ENCODE measurements at regions not wholly inside any gene's neighbourhood (a gene's known extent, or its start where the extent isn't known, plus 50 kb on each side); places are given as distances from the start of the nearest gene placed in this dataset.

DNA sequence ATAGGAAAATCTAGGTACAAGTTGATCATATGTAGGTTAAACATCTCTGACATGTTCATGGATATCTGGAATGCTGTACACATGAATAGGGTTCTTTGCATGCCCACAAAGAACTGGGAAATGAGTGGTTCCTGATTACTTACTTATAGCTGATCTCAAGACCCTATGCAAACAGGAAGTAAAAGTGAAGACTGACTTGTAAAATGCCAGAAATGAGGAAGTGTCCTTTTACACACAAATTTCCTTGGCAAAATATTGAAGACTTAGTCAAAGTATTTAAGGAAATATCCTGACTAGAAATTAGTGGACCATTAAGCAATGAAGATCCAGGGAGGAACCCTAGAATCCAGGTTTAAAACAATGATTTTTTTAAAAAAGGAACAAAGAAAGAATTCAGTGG, 203.7 kb upstream of the DLGAP1 start:
- TF ChIP-seq, protein P1, sequence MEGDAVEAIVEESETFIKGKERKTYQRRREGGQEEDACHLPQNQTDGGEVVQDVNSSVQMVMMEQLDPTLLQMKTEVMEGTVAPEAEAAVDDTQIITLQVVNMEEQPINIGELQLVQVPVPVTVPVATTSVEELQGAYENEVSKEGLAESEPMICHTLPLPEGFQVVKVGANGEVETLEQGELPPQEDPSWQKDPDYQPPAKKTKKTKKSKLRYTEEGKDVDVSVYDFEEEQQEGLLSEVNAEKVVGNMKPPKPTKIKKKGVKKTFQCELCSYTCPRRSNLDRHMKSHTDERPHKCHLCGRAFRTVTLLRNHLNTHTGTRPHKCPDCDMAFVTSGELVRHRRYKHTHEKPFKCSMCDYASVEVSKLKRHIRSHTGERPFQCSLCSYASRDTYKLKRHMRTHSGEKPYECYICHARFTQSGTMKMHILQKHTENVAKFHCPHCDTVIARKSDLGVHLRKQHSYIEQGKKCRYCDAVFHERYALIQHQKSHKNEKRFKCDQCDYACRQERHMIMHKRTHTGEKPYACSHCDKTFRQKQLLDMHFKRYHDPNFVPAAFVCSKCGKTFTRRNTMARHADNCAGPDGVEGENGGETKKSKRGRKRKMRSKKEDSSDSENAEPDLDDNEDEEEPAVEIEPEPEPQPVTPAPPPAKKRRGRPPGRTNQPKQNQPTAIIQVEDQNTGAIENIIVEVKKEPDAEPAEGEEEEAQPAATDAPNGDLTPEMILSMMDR (IDR thresholded peaks at IDR 0.05; ENCODE audit: low read depth, low read length) = no peak
- no peak for TF ChIP-seq EZH2phosphoT487 (IDR thresholded peaks at IDR 0.05; ENCODE audit: low read depth)
